ENCODE measurements at regions not wholly inside any gene's neighbourhood (a gene's known extent, or its start where the extent isn't known, plus 50 kb on each side); places are given as distances from the start of the nearest gene placed in this dataset.
"Not testable (repeated sequence)": the region's sequence is repeated elsewhere in the genome, so short reads cannot be mapped to it uniquely, and the experiment has no call there.

- DNase-seq (ENCODE audit: low read depth) = no peak
These were observed 50.7 kb upstream of the DIAPH3 start for GRCh38 chr13:60214213-60215055.

GRCh38 chr13:60220072-60220471 is 56.3 kb upstream of the DIAPH3 start:
- no peak for DNase-seq (ENCODE audit: low read depth)

- no peak for DNase-seq (ENCODE audit: low read depth)
These were observed 57.9 kb upstream of the DIAPH3 start for GRCh38 chr13:60221581-60221980.

- DNase-seq (ENCODE audit: low read depth) = no peak
These were observed 62.8 kb upstream of the DIAPH3 start for GRCh38 chr13:60226507-60226906.

GRCh38 chr13:60227158-60227557 is 63.4 kb upstream of the DIAPH3 start:
- no peak for DNase-seq (ENCODE audit: low read depth)

- no peak for DNase-seq (ENCODE audit: low read depth)
These were observed 66.1 kb upstream of the DIAPH3 start for GRCh38 chr13:60229708-60230272.

GRCh38 chr13:60230593-60230992 is 66.9 kb upstream of the DIAPH3 start:
- no peak for DNase-seq (ENCODE audit: low read depth)

GRCh38 chr13:60242043-60242595 is 78.4 kb upstream of the DIAPH3 start:
- DNase-seq (ENCODE audit: low read depth) = no peak

GRCh38 chr13:60244381-60244780 is 80.7 kb upstream of the DIAPH3 start:
- DNase-seq (ENCODE audit: low read depth) = no peak

GRCh38 chr13:60251419-60251818 is 87.7 kb upstream of the DIAPH3 start:
- not testable (repeated sequence) for DNase-seq (ENCODE audit: low read depth)

- DNase-seq (ENCODE audit: low read depth) = no peak
These were observed 94.6 kb upstream of the DIAPH3 start for GRCh38 chr13:60258349-60258748.

- DNase-seq (ENCODE audit: low read depth) = no peak
These were observed 96.7 kb upstream of the DIAPH3 start for GRCh38 chr13:60260440-60260839.

GRCh38 chr13:60261432-60262351 is 98.0 kb upstream of the DIAPH3 start:
- no peak for DNase-seq (ENCODE audit: low read depth)

- no peak for DNase-seq (ENCODE audit: low read depth)
These were observed 101.8 kb upstream of the DIAPH3 start for GRCh38 chr13:60265566-60265965.

- no peak for DNase-seq (ENCODE audit: low read depth)
These were observed 103.9 kb upstream of the DIAPH3 start for GRCh38 chr13:60267498-60268202.

GRCh38 chr13:60268203-60268555 is 104.5 kb upstream of the DIAPH3 start:
- DNase-seq (ENCODE audit: low read depth) = no peak

- DNase-seq (ENCODE audit: low read depth) = no peak
These were observed 110.3 kb upstream of the DIAPH3 start for GRCh38 chr13:60273971-60274527.

- no peak for DNase-seq (ENCODE audit: low read depth)
These were observed 110.9 kb upstream of the DIAPH3 start for GRCh38 chr13:60274655-60275054.

- DNase-seq (ENCODE audit: low read depth) = no peak
These were observed 111.5 kb upstream of the DIAPH3 start for GRCh38 chr13:60275208-60275607.

- not testable (repeated sequence) for DNase-seq (ENCODE audit: low read depth)
These were observed 116.5 kb upstream of the TDRD3 start for GRCh38 chr13:60280524-60280923.

- DNase-seq (ENCODE audit: low read depth) = peak; percentile 46
These were observed 114.8 kb upstream of the TDRD3 start for GRCh38 chr13:60282186-60282585.
